NCI-H128 (cell line): ENCODE measurements at regions not wholly inside any gene's neighbourhood (a gene's known extent, or its start where the extent isn't known, plus 50 kb on each side); places are given as distances from the start of the nearest gene placed in this dataset.
"Not testable (repeated sequence)": the region's sequence is repeated elsewhere in the genome, so short reads cannot be mapped to it uniquely, and the experiment has no call there.

Experiments
- DNase-seq: peaks from one replicate; lab custom pipeline; 2025; ENCODE audit not compliant: unreplicated experiment; lab: John Stamatoyannopoulos, UW

DNA sequence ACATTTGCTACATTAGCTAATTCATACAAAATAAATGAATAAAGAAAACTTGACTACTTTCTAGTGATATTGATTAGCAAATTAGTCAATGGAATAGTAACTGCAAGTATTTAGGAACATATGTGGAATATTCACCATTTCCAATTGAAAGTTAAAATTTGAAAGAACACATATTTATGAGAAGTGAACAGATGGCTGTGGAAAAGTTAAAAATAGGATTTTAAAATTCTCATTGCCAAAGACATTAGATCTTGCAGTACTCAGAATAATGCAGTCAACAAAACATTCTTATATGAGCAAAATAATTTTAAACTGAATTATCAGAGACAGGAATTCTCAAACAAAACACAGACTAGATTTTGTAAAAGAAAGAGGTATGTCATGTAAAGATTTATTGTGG, 613.9 kb upstream of the NOVA1 start:
- no peak for DNase-seq

DNA sequence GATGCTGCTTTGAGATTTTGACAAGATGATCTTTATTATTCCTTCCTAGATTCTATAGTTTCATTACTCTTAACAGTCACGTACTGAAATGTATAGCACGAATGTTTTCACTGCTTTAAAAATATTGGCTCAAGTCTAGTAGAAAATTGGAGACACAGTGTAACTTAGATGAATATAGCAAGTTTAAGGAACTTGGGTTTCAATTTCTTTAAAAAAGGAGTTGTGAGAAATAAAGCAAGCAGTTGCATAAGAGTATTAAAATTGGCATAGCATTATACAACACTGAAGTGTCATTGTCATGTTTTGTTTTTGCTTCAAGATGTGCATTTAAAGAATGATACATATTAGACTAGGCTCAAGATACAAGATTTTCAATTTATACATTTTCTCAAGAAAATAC, 624.8 kb upstream of the NOVA1 start:
- DNase-seq, result no peak

DNA sequence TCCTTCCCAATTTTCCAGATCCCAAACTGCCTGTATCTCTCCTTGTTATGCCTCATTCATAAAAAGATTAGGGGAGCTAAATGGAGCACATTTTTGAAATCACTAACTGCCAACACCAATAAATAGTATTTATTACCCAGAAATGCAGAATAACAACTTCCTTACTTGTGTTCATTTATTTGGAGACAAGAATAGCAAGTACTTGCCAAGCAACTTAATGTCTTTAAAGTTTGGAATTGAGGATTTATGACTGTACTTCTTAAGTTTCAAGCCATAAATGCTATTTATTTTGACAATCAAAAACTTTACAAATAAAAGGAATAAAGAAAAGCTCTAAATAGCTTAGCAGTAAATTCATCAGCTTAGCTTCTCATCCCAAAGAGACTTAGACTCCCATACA, 626.1 kb upstream of the NOVA1 start:
- DNase-seq, result no peak

DNA sequence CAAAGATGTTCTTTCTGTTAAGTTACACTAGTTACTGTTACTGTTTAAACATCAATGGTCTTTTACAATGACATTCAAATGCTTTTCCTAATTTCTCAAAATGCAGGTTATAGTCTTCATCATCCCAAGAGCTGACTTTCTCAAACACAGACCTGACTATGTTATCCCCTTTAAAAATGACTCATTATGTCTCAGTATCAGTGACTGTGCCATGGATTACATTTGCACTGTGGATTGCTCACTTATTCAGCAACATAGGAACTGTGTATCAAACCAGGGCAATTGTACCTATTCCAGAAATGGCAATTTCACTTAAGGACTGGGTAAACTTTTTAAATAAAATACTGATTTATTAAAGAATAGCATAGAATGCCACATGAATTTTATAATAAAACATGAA, 630.2 kb upstream of the NOVA1 start:
- DNase-seq, result no peak

DNA sequence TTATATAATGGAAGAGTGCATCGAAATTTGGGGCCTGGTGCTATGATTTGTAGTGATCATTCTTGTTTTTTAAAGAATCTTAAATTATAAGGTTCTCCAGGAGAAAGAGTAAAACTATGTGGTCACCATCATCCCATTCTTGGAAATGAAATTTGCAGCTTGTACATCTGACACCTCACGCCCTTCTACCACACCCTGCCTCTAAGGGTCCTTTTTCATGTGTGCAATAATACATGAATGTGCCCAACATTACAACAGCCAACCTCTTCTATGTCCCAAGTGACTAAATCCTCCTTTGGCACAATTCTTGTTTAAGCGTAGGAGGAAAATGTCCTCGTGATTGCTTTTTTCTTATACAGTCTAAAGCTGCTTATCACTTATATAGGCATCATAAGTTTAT, 636.5 kb upstream of the NOVA1 start:
- no peak for DNase-seq

DNA sequence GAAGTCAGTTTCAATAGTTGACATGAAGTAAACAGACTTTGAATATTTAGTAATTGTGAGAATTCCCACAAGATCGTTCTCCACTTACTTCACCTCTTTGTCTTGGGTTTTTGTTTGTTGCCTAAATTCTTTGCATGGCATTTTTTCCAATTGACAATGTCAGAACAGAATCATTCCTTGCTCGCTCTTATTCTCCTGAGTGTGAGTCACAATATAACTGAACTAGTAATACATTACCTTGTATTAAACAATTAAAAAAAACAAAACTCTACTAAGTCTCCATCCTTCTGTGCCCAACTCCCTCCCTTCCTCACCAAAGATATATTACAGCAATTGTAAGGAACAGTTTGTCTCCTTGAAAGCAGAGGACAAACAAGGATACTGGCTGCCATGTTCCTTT, 638.8 kb upstream of the NOVA1 start:
- no peak for DNase-seq

DNA sequence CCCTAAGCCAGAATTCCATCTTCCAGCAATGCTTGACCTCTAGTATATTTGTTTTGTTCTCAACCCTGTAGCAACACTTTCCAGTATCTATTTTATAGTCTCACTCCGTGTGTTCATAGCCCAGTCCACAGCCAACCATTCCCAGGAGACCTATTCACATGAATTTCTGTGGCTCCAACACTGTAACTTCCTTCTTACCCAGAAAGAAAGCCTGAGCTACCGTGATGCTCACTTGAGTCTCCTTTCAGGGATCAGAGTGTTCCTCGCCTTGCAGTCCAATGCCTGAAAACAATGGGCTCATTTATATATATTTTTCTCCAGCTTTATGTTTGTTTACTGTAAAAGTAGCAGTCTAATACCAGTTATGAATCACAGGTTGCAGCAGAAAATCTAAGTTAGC, 645.0 kb upstream of the NOVA1 start:
- DNase-seq, result no peak

DNA sequence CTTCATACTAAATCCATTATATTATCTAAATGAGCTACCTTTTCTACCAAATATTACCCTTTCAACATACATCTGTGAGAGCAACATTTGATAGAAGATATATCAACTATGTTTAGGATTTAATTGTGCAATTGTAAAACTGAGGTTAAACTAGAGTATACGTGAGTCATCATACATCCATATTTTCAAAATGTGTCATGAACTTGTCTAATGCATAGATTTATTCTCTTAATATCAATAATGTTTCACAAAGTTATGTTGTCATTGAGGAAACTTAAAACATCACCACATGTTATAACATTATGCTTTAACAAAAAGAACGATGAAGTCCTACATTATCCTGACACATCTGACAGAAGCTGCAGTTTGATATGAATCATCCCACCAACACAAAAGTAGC, 645.5 kb upstream of the NOVA1 start:
- DNase-seq, result no peak

DNA sequence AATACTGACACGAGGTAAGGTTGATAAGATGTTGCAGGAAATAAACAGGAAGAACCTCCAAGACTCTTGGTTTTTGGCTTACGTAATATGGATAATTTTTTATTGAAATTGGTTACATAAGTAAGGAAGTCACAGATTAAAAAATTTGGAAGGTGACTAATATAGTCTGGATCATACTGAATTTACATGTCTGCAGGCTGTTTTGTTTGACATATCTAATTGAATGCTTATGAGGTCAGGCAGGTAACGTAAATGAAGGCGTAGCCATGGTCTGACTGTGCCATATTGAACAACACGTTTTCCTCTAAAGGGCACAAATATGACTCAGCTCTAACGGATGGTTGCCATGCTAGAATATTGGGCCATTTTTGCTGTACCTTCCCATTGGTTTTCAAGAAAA, 648.1 kb upstream of the NOVA1 start:
- no peak for DNase-seq

DNA sequence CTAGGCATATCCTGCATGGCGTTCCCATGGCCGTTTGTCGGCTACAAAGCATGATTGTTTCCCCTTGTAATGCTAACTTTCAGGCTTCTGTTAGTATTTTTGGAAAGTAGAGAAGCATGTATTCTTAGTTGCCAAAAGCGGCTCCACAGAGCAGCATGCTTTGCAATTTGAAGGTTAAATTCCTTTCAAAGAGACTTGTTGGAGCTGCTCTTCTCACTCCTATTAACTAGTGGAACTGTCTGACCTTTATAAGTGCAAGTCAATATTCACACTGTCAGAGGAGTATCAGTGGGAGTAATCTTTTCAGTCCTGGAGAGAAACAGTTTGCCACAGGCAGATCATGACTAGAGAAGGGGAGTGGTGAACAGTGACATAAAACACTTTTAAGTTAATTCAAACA, 656.1 kb upstream of the NOVA1 start:
- no peak for DNase-seq

DNA sequence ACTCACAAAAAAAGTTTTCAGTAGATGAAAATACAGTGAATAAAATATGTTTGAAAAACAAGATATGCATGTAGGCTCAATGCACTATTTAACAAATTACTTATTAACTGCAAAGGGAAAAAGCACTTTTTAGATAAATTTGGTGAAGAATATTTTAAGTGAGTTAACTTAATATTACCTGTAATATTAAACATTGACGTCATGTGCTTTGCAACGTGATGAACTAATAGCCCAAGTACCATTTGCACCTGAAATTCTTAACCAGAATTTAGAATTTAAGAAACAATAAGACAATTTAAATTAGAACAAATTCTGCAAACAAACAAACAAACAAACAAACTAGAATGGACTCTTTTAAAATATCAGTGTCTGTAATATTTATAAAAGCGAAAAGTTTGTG, 659.0 kb upstream of the NOVA1 start:
- no peak for DNase-seq

DNA sequence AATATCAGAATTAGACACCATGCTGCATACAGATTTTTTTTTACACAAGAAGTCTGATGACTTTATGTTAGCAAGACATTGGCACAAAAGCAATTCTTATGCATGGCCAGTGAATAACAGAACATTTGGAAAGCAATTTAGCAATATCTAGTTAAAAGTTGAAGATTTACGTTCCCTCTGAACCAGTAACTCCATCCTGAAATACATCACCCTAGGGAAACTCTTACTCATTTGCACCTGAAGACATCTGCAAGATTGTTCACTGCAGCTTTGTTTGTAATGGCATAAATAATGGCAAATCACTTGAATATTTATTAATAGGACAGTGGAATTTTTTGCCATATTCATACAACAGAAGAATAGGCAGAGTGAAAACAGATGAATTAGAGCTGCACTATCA, 670.0 kb upstream of the NOVA1 start:
- DNase-seq, result no peak

DNA sequence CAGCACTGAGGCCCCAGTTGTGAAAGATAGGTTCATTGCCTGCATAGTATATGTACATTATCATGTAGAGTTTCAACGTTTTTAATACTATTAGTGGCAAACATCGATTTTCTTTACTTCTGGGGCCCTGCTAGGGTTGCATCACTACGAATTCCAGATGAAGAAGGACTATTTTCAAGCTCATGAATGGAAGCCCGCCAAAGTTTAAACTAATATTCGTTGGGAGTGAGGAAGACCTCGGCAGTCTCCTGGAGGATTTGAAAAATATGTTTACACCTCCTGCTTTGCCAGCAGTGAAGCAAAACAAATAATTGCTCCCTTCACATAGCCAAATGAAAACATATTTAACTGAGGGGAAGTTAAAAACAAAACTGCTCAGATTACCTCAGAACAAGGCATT, 672.9 kb upstream of the NOVA1 start:
- DNase-seq, result no peak

DNA sequence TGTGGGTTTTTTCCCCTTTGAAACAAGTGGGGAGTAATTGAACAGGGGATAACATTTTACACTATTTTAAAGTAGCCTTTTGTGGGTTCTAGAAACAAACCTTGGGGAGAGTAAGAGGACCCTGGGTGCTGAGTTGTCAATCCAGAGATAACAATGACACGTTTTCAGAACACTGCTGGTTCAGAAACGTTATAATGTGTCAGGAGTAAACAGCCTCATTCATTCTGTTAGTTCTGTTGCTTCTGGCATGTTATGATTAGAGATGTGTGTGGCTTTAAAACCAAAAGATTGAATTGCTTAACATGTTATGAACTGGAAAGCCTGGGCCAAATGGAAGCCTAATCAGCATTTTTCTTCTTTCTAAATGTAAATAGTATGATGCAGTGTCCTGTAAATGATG, 680.5 kb upstream of the NOVA1 start:
- no peak for DNase-seq

DNA sequence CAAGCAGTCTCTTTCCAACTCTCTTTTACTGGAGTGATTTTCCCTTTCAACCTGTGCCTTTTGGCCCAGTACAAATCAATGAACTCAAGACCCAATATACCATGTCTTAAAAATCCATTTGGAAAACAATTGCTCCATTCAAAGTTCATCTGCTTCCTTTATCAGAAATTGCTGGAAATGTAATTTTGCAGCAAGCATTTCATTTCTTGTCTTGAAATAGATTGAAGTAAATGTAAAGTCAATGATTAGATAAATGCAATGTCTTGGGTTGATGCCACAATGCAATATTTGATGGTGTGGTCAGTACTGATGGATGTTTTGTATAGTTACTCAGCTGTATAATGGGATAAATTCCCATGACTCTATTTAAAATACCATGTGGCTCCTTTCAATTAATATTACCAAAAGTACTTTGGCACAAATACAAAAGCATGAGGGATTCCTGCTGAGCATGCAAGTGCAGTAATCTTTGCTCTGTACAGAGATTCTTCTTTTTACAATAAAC, 707.7 kb upstream of the NOVA1 start:
- DNase-seq, result no peak

DNA sequence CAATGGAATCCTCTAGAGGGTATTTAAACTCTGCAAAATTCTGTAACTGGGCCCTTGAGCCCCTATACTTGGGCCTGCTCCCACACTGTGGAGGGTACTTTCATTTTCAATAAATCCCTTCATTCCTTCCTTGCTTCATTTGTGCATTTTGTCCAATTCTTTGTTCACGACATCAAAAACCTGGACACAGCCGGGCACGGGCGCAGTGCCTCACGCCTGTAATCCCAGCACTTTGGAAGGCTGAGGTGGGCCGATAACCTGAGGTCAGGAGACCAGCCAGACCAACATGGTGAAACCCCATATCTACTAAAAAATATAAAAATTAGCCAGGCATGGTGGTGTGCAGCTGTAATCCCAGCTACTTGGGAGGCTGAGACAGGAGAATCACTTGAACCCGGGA, 714.9 kb upstream of the NOVA1 start:
- not testable (repeated sequence) for DNase-seq

DNA sequence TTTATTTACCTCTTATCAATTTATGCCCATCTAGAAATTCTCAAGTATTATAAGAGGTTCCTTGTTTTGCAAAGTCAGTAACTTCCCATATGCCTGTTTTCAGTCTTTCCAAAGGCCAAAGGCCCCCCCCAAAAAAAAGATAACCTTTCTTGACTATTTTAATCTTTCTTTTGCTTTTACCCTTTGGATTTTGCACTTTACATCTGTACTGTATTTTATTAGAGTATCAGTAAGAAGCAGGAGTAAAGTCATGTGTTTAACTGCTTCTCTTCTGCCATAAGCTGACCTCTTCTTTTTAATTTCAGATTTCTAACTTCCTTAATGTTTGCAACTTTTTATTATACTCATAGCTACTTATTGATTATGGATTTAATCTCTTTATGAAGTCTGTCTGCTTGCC, 716.4 kb upstream of the NOVA1 start:
- DNase-seq, result no peak

DNA sequence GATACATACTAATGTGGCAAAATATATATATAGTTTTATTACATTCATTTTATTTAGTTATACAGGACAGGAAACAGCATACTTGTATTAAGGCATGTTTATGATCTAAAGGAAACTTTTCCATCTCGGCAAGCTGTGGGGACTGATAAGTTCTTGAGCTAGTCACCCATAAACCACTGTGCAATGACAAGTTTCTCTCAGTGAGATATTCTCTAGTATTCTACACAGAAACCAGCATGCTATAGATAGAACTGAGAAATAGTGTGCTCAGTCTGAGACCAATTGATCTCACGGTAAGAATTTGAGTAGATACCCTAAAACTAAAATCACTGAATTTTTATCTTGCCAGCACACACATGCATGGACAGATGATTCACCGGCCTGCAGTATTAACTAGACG, 717.6 kb upstream of the NOVA1 start:
- no peak for DNase-seq

DNA sequence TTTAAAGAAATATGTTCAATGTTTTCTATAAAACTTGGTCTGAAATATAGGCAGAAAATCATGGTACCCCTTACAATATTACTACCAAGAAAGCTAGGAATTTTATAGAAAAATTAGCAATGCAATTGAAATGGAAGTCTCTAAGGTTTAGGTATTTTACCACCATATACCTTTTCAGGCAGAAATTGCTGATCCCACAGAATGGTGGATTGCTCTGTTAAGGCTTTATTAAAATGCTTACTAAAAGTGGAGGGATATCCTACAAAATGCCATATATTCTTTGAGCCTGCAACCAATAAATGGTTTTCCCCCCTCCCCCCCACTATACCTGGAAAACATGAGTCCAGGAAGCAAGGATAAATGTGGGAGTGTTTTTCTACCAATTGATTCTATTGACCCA, 718.1 kb upstream of the NOVA1 start:
- no peak for DNase-seq

DNA sequence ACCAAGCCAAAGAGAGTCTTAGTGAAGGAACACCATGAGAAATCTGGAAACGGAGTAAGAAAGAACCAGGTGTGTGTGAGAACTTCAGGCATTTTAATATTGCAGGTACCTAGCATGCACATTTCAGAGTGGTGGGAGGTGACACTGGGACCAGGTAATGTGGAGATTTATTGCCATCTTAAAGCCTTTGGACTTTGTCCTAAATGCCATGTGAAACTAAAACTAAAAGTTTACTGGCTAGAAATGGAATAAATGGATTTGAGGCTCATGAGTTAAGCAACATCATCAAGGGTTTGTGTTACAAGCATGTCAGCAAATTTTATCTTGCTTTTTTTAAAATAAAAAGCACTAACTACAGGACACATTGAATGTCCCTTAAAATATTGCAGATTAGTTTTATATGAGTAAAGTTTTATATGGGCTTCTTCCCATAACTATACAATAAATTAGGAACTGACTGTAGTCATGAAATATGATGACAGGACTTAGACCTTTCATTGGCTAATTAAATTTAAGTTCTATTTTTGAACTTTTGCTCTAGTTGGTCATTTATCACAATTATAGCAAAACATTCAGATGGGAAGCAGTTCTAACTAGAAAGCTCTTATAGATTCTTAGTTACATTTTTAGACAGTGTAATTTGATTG, 721.1 kb upstream of the NOVA1 start:
- DNase-seq, result no peak

DNA sequence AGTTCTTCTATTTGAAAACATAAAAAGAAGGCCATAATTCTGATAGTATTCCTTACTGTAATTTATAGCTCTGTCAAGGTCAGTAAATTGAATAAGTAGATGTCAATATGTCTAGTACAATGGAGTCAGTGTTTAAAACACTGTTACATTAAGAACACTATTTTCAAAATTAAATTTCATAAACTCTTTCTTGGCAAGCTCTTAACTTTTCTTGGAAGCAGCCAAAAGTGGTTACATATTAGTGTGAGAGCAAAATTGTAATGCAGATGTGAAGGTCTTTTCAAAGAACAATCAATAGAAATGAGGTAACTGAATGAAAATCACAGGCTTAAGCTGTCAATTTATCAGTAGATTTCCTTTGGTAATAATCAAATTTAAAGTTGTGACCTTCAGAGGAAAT, 722.4 kb upstream of the NOVA1 start:
- DNase-seq, result no peak

DNA sequence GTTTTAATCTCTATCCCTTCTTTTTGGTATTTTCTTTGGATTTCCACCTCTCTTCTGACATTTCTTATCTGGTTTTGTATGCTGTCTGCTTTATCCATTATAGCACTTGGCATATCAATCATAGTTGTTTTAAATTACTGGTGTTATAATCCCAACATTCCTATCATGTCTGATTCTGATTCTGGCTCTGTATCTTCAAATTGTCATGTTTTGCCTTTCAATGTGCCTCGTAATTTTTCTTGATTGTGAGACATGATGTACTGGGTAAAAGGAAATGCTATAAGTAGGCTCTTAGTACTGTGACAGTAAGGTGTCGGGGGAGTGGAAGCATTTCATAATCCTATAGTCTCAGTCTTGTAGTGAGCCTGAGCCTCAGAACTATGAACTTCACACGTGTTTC, 729.3 kb upstream of the NOVA1 start:
- DNase-seq, result no peak

DNA sequence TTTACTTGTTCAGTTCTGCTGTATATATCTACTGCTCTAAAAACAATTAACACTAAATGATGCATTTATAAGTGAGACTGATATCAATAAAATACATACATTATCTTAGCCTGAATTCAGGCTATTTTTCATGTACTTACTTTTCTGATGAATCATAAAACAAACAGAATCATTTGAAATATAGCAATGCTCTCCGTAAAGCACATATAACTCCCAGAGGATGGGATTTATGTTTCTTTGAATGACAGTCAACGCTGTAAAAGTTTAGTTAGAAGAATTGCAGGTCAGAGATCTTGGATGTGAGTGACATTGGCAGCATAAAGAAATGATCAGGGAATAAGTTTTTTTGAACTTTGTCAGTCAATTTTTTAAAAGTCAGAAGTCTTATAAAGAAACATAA, 740.2 kb upstream of the NOVA1 start:
- DNase-seq, result no peak

DNA sequence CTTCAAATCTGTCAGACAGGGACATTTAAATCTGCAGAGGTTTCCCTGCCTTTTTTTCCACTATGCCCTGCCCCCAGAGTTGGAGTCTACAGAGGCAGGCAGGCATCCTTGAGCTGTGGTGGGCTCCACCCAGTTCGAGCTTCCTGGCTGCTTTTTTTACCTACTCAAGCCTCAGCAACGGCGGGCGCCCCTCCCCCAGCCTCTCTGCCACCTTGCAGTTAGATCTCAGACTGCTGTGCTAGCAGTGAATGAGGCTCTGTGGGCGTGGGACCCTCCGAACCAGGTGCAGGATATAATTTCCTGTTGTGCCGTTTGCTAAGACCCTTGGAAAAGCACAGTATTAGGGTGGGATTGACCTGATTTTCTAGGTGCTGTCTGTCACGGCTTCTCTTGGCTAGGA, 765.2 kb upstream of the NOVA1 start:
- DNase-seq, result not testable (repeated sequence)
